Muscle of back (tissue), 3 donors: ENCODE measurements at regions not wholly inside any gene's neighbourhood (a gene's known extent, or its start where the extent isn't known, plus 50 kb on each side); places are given as distances from the start of the nearest gene placed in this dataset.
A peak's percentile ranks its signal among the peaks of the same experiment; 100 is the strongest.

ENCODE experiments used
- DNase-seq, 3 donors: peaks; one replicate each; pipeline versions ENCODE4 v3.0.0 to v3.0.0-alpha.2; 2013

DNA sequence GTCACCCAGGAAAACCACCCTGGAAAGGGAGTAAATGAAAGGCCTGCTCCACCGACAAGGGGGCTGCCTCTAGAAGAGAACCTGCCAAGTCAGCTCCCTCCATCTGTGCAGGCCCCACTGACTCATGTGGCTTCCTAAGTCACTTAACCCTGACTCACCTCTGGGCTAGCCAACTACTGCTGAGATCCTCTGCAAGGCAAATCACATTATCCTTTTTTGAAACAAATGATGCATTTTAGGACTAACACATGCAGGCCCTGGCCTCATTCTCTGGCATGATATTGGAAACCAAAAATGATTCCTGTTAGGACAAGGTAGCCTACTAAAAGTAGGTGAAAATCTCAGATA lies 474.6 kb downstream of the EPHA4 start:
- peak in 1 of 3 donors; percentile 44 for DNase-seq

DNA sequence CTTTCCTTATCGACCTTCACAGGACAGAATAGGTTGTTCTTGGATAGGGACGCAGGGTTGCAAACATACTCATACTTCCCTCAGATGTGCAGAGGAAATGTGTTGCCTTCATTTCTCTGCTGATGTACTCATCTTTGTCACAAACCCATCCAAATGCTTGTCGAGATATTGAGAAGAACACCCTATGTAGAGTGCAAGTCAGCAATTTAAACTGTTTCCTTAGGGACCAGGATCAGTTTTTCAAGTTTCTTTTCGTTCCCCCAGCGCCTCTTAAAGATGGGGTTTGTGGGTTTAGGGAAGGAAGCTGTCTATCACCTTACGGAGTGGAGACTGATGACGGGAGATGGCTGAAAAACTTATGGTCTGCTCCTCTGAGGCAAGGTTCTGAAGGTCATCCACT lies 474.2 kb downstream of the EPHA4 start:
- no peak for DNase-seq

- DNase-seq = peak in 1 of 3 donors; percentile 22
Observed at GRCh38 chr2:221100467-221101089, 471.5 kb downstream of the EPHA4 start.

DNA sequence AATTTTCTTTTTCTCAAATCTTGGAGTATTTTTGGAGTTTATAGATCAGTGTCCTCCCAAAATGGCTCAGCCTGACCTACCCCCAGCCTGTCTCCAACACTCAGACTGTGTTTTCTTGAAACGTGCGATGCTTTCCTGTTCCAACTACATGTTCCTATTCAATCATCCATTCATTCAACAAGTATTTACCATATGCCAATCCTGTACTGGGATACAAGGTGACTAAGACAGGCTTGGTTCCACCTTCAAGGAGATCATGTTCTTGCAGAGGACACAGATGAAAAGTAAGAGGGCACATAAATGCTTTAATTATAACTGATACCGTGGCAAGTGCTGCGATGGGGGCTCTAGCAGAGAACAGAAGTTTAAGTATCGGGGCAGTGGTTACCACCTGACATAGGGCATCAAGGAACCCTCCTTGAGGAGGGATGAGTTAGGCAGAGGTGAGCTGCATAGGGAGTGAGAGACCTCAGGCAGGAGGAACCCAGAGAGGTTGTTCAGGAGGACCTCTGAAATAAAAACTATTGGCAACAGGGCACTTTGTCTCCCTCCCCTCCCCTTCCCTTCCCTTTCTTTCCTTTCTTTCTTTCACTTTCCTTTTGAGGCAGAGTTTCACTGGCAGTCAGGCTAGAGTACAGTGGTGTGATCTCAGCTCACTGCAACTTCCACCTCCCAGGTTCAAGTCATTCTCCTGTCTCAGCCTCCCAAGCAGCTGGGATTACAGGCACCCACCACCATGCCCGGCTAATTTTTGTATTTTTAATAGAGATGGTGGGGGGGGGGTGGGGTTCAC lies 469.0 kb downstream of the EPHA4 start:
- DNase-seq = no peak

GRCh38 chr2:221103930-221104329 lies 468.2 kb downstream of the EPHA4 start:
- peak in 1 of 3 donors; percentile 5 for DNase-seq

DNA sequence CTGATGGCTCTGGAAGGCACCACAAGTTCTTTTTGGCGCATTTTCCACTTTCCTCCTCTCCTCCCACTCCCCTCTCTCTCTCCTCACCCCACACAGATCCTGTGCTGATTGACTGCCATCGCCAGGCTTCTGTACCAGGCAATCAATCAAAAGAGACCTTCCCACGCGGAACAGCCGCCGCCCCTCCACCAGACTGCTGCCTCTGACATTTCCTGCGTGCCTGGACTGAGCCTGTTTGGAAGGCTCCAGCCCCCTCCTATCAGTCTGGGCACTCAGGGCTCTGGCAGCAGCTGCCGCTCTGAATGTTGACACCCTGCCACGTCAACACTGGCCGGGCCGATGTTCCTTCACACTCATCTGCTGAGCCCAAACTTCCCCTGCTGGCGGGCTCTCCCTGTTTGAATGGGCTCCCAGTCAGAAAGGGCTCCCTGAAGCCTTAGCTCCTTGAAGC lies 467.7 kb downstream of the EPHA4 start:
- peak; percentile 59 to 85 (median 64) for DNase-seq

DNA sequence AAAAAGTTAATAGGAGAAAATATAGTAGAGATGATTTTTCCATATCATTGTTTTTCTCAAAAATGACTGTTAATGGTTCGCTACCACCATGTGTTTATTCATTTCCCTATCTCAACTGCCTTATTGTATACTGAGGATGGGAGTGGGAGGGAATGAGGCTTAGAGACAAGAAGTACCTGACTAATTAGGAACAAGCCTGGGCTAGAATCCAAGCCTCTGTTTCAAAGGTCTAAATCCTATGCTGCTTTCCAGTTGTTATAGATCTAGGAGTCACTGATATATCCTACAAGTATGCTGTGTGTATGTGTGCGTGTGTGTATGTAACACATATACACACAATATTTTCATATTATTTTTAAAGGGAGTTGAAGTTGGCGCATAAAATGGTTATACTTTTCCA lies 465.9 kb downstream of the EPHA4 start:
- DNase-seq = no peak

DNA sequence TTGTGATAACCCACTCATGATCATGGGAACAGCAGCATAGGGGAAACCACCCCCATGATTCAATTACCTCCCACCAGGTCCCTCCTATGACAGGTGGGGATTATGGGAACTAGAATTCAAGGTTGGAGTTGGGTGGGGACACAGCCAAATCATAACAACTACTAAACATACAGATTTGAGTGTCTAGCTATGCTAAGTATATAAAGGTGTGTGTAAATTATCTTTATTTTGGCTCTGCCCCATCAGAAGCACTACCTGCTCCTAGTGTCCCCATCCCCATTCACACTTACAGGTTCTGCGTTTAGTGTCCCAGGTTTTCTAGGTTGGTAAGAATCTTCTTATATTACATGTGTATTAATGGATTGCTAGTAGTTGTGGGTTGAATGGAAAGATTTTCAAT lies 464.7 kb downstream of the EPHA4 start:
- DNase-seq = no peak

DNA sequence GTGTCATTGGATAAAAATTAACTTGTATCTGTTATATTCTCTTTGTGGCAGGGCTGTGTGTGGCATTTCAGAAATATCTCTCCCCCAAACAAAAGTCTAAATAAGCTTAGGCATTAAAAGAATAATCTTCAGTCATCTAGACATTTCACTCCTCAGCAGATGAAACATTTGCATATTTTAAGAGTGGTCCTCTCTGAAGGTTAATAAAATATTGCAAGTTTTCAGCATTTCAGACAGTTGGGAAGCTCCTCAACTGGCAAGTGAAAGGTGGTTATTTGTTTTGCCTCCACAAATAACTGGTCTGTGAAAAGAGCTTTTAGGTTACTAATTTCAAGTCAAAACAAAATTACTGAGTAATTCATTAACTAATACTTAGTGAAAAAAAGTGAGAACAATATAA lies 462.6 kb downstream of the EPHA4 start:
- no peak for DNase-seq

GRCh38 chr2:221111739-221112138 lies 460.4 kb downstream of the EPHA4 start:
- DNase-seq = no peak

- DNase-seq = no peak
Observed at GRCh38 chr2:221112744-221113143, 459.4 kb downstream of the EPHA4 start.

GRCh38 chr2:221115944-221116343 lies 456.2 kb downstream of the EPHA4 start:
- DNase-seq = no peak

DNA sequence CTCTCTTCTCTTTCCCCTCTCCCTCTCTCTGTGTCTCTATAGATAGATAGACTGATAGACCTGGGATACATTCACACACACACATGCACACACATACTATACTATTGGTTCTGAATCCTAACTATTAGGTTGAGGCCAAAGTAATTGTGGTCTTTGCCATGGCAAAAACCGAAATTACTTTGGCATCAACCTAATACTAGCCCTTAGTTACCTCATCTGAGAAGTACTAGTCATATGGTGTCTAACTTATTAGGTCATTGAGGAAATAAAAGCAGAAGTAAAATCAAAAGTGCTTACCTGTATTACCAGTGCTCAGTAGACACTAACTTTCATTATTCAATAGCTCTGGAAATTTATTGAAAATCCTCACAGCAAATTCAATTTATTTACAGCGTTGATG lies 451.5 kb downstream of the EPHA4 start:
- no peak for DNase-seq

GRCh38 chr2:221123396-221123795 lies 448.7 kb downstream of the EPHA4 start:
- DNase-seq = no peak

DNA sequence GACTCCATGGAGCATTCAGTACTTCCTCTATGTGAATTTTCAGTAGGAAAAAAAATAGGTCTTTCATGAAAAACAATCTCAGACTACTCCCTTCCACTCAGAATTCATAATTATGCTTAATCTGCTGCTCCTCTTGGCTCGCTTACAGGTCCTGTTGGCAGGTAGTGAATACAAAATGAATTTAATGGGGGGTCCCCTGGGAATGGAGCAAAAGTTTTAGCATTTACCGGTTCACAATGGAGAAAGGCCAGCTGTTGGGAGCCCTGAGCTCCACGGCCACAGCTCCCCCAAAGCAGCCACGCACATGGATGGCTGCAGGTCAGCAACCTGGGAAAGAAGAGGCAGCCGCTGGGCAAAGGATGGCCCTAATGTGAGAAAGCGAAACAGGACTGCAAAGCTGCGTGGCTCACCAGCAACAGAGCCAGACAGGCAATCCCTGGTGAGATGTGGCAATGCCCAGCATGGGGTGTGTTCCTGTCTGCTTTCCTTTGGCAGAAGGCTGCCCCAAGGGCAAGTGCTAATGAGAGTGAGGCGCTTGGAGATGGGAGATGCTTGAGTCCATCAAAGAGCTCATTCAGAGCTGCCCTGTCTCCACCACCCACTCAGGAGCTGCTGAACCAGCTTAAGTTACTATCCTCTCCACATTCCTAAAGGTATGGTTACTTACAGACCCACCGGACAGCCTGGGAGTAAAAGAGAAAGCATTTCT lies 447.4 kb downstream of the EPHA4 start:
- DNase-seq = peak in 2 of 3 donors; percentile 14 to 49

GRCh38 chr2:221125691-221126090 lies 446.4 kb downstream of the EPHA4 start:
- DNase-seq = peak; percentile 3 to 38 (median 4)

GRCh38 chr2:221129657-221130056 lies 442.4 kb downstream of the EPHA4 start:
- DNase-seq = no peak

GRCh38 chr2:221130431-221130830 lies 441.7 kb downstream of the EPHA4 start:
- DNase-seq = no peak

- DNase-seq = no peak
Observed at GRCh38 chr2:221133941-221134340, 438.2 kb downstream of the EPHA4 start.

DNA sequence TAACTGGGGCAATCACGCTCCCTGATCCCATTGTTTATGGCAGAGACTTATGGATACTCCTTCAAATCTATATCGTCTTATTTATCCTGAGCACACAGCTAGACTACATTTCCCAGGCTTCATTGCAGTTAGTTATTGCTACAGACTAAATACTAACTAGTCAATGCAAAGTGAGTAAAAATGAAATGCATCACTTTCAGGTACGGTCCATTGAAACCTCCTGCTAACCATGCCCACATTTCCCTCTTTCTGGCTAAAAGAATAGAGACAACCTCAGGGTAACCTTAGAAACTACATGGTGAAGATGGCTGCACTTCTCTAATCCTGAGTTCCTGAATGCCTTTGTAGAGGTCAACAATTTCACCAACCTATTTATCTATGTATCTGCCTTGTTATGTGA lies 437.4 kb downstream of the EPHA4 start:
- DNase-seq = no peak

GRCh38 chr2:221135699-221136098 lies 436.4 kb downstream of the EPHA4 start:
- DNase-seq = no peak

GRCh38 chr2:221137385-221137784 lies 434.7 kb downstream of the EPHA4 start:
- DNase-seq = no peak

DNA sequence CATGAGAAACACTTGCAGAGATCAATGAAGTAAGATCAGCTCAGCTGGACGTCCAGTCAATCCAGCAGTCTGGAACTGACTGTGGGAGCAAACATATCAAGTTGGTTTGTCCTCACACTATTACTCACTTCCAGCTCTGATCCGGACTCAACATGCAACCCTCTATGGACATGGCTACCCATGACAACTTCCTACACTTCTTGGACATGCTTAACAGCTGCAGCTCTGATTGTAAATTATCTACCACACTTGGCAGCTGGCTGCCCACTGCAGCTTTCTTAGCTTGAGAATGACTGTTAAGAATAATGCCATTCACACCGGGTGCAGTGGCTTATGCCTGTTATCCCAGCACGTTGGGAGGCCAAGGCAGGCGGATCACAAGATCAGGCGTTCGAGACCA lies 429.8 kb downstream of the EPHA4 start:
- DNase-seq = no peak
